NCI-H2196 (cell line): ENCODE measurements at regions not wholly inside any gene's neighbourhood (a gene's known extent, or its start where the extent isn't known, plus 50 kb on each side); places are given as distances from the start of the nearest gene placed in this dataset.

Source experiments
- DNase-seq: peaks from one replicate; lab custom pipeline; 2025; ENCODE audit not compliant: unreplicated experiment; lab: John Stamatoyannopoulos, UW

GRCh38 chr2:212873256-212873655 is 278.2 kb downstream of the IKZF2 start:
- no peak for DNase-seq

DNA sequence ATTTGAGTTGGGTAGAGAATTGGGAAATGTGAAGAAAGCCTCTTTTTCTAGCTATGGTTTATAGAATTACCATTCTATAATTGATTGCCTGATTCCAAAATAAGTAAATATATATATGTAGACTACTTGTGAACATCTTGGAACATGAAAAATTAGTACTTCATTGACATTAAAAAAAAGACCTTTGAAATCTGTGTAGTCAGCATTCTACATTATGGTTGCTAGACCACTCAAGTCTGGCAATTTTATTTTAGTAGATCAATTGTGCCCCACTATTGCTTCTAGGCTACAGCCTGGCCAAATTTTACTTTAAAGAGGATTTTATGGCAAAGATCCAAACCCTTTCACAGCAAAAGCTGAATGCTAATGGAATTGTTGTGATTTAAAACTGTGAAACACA is 279.8 kb downstream of the IKZF2 start:
- DNase-seq: no peak

GRCh38 chr2:212864186-212864585 is 287.2 kb downstream of the IKZF2 start:
- DNase-seq: no peak

- peak; percentile 46 for DNase-seq
Observed at GRCh38 chr2:212863185-212863588, 288.2 kb downstream of the IKZF2 start.

- DNase-seq: no peak
Observed at GRCh38 chr2:212858496-212858895, 292.9 kb downstream of the IKZF2 start.

GRCh38 chr2:212854771-212855170 is 296.6 kb downstream of the IKZF2 start:
- DNase-seq: no peak

GRCh38 chr2:212854116-212854515 is 297.3 kb downstream of the IKZF2 start:
- no peak for DNase-seq

- no peak for DNase-seq
Observed at GRCh38 chr2:212845941-212846340, 305.5 kb downstream of the IKZF2 start.

GRCh38 chr2:212843409-212844199 is 305.0 kb upstream of the ERBB4 start:
- no peak for DNase-seq

DNA sequence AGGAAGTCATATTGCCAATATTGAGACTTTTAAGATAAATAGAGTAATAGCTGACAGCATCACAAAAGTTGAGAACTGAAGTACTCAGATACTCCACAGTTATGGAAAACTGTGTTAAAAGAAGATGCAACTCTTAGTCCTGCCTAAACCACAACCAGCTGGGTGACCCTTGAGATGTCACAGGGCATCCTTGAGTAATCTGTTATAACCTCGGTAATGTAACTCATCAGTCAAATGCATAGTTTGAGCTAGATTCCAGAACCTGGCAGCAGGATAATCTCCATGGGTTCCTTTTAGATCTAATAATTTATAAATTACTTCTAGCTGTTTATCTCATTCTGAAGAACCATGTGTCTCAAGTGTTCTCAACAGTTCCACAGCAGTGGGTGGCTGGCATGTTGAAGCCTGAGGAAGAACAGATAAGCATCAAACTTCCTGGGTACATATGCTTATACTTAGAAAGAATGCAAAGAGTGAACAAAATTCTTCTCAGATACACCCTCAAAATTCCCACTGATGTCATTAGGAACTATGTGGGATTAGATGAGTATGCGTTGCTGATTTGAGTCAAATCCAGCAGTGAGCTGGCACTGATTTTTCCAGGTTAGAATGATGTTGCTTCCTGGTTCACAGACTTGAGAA is 304.1 kb upstream of the ERBB4 start:
- DNase-seq: no peak

GRCh38 chr2:212841460-212841859 is 302.9 kb upstream of the ERBB4 start:
- no peak for DNase-seq

DNA sequence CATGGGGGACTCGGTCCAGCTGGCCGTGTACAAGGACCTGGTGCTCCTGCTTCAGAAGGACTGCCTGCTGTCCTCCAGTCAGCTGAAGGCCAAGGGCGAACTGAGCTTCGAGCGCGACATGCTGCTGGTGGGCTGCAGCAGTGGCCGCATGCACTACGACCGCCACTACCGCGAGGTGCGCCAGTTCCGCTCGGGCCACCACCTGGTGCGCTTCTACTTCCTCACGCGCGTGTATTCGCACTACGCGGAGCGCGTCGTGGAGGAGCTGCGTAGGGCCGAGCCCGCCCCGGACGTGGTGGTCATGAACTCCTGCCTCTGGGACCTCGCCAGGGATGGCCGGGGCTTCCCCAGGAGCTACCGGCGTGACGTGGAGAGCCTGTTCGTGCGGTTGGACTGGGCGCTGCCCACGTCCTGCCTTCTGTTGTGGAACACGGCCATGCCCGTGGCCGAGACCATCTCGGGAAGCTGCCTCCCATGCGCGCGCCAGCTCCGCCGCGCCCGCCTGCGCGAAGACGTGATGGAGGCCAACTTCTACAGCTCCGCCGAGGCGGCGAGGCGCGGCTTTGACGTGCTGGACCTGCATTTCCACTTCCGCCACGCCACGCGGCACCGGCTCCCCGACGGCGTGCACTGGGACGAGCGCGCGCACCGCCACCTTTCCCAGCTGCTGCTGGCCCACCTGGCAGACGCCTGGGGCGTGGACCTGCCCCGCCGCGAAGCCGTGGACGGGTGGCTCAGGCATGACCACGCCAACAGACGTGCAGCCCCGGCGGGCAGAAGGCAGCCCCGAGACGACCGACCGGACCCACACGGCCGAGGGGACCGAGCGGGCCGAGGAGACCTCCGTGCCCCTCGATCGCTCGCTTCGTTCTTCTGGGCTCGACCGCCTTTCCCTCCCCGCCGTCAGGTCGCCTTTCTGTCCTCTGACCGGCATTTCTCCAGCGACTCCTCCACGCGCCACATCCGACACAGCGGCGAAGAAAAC is 293.9 kb upstream of the ERBB4 start:
- no peak for DNase-seq

DNA sequence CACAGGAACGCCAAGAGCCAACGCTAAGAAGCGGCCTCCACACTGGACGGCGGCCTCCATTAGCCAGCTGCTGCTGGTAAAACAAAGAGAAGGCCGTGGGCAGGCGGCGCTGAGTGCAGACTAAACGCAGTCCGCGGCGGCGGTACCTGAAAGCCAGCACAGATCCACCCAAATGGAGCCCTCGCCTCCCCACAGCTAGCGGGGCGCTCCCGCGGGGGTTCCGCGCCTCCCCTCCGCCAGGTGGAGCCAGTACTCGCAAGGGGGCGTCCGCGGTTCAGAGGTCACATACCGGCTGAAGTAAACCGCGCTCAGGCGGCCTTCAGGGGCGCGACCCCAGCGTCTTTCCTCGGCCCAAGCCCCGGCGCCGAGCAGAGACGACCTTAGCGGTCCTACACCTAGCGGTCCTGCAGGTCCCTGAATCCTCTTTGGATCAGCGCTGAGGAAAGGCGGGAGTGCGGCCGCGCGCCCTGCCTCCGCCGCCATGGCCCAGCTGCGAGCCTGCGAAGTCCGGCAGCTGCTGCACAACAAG is 293.1 kb upstream of the ERBB4 start:
- no peak for DNase-seq

DNA sequence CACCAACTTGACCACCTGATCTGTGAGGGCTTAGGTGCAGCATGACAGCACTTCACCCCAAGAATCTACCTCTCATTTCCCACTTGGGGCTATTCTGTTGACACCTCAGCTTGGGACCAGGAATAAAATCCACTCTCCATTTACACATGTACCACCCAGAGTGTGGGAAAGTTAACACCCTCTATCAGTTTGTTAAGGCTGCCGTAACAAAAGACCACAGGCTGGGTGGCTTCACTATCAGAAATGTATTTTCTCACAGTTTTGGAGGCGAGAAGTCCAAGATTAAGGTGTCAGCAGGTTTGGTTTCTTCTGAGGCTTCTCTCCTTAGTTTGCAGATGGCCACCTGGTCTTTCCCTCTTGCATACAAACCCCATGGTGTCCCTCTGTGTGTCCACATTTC is 277.7 kb upstream of the ERBB4 start:
- DNase-seq: no peak

DNA sequence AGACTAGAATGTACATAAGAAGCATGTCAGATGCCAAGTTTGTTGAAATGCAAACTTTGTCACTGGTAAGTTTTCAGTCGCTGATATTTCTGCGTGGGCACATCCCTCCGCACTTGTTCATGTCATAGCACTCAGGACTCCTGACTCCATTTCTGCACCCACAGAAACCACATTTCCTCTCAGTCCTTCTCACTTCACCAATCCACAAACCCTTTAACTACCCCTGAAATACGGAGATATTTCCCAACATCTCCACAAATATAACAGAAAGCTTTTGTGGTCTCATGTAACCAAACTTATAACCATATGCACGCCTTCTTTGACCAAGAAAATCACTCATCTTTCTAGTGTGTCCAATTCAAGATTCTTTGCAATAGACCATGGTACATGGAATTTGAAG is 276.9 kb upstream of the ERBB4 start:
- DNase-seq: no peak

GRCh38 chr2:212814941-212815340 is 276.3 kb upstream of the ERBB4 start:
- DNase-seq: no peak

DNA sequence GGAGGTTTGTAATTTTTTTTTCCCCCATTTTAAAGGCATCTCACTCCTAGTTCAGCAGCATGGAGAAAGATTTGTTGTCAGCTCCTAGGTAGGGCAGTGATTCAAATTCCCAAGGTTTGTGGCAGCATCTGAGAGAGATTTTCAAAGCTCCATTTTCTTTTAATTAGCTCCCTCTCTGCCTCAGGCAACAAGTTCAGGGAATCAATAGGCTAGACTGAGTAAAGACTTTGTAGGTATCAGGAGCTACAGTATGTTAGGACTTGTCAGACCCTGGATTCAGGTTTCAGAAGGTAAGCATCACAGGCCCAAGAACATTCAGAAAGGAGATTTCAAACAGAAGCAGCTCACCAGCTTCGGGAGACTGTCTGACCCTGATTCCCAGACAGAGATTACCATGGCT is 273.3 kb upstream of the ERBB4 start:
- DNase-seq: no peak

DNA sequence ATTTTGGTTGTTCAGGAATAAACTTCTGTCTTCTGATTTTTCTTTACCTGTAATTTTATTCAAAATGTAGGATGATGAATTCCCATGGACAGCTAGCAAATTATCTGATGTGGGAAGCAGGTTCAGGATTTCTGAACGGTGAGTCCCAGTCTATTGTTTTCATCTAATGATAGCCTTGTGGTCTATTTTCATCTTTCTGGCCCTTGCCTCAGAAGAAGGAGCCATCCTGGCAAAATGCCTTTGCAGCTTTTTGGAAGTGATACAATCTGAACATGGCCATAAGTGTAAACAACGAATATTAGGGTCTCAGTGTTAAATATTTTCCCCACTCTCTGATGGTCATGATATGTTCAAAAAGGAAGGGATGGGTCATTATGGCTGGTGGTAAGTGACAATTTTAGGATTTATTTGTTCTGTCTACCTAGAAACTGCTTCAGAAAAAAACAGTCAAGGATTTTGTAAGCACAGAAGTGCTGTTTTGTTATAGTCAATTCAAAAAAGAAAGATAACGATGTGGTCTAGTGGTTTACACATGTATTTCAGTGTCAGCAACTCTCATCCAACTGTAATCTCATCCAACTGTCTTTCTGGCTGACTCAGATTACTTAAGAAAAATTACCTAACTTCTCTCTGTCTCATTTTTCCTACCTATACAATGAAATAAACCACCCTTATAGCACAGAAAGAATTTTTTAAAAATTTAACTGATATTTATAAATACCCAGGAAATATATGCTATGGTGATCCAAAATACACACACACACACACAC is 272.6 kb upstream of the ERBB4 start:
- peak; percentile 4 for DNase-seq

- DNase-seq: no peak
Observed at GRCh38 chr2:212797484-212798205, 259.0 kb upstream of the ERBB4 start.

- no peak for DNase-seq
Observed at GRCh38 chr2:212794471-212794870, 255.9 kb upstream of the ERBB4 start.
